Common myeloid progenitor, CD34-positive (primary cell): ENCODE measurements at regions not wholly inside any gene's neighbourhood (a gene's known extent, or its start where the extent isn't known, plus 50 kb on each side); places are given as distances from the start of the nearest gene placed in this dataset.

Experiments
- CTCF ChIA-PET: fragments of 350-600 bp; sonication (Branson Sonifier 250); formaldehyde crosslinking; loops from one replicate; lab custom pipeline; 2021; ENCODE audit warnings: antibody characterized with exemption; lab: Charles Lee
- POLR2A ChIA-PET: fragments of 350-600 bp; sonication (Branson Sonifier 250); formaldehyde crosslinking; loops from one replicate; lab custom pipeline; 2021; ENCODE audit warnings: antibody characterized with exemption; lab: Charles Lee
- DNase-seq, 3 donors: peaks; one replicate each; pipeline versions ENCODE4 v3.0.0 to v3.0.0-alpha.2; 2013
- H3K27ac ChIP-seq, 2 experiments: 1 replicate in 1 of 2; 2 replicates in 1 of 2; pipeline ENCODE4 v1.7.0; 2013; ENCODE audit warnings: inconsistent platforms in 2 of 2, low read length in 2 of 2, mild to moderate bottlenecking in 2 of 2, low read depth in 1 of 2, moderate library complexity in 1 of 2; ENCODE audit not compliant: severe bottlenecking in 2 of 2, insufficient read depth in 1 of 2, poor library complexity in 1 of 2
- H3K27me3 ChIP-seq, 5 experiments: replicated peaks in 2 of 5; 1 replicate in 3 of 5; 2 replicates in 2 of 5; pipeline versions ENCODE4 v1.6.1 to v1.7.0; 2013; ENCODE audit warnings: low read length in 4 of 5, mild to moderate bottlenecking in 2 of 5, moderate library complexity in 2 of 5, inconsistent platforms in 1 of 5; ENCODE audit not compliant: insufficient read depth in 5 of 5, control insufficient read depth in 4 of 5
- H3K36me3 ChIP-seq, 4 experiments: 1 replicate in 2 of 4; 2 replicates in 2 of 4; pipeline versions ENCODE4 v1.6.1 to v1.7.0; 2013; ENCODE audit warnings: low read length in 3 of 4, control low read depth in 1 of 4, mild to moderate bottlenecking in 1 of 4; ENCODE audit not compliant: control insufficient read depth in 4 of 4, insufficient read depth in 4 of 4
- H3K4me1 ChIP-seq, 4 experiments: 1 replicate in 3 of 4; 2 replicates in 1 of 4; pipeline versions ENCODE4 v1.6.1 to v1.7.1; 2013; ENCODE audit warnings: low read length in 3 of 4, mild to moderate bottlenecking in 3 of 4, control low read depth in 1 of 4, inconsistent platforms in 1 of 4, moderate library complexity in 1 of 4; ENCODE audit not compliant: control insufficient read depth in 4 of 4, insufficient read depth in 4 of 4; ENCODE audit errors: control extremely low read depth in 1 of 4
- H3K4me3 ChIP-seq, 7 experiments: 1 replicate in 4 of 7; 2 replicates in 3 of 7; pipeline versions ENCODE4 v1.5.1 to v1.7.0; 2013; ENCODE audit warnings: mild to moderate bottlenecking in 7 of 7, low read length in 6 of 7, moderate library complexity in 6 of 7, inconsistent platforms in 2 of 7, low read depth in 2 of 7, control low read depth in 1 of 7; ENCODE audit not compliant: insufficient read depth in 4 of 7, control insufficient read depth in 1 of 7; ENCODE audit errors: extremely low read depth in 1 of 7
- H3K9me3 ChIP-seq, 5 experiments: 1 replicate in 4 of 5; 2 replicates in 1 of 5; pipeline versions ENCODE4 v1.6.1 to v1.7.1; 2013; ENCODE audit warnings: low read length in 4 of 5, mild to moderate bottlenecking in 2 of 5, inconsistent platforms in 1 of 5, low read depth in 1 of 5, moderate library complexity in 1 of 5; ENCODE audit not compliant: control insufficient read depth in 4 of 5, insufficient read depth in 2 of 5; ENCODE audit errors: control extremely low read depth in 1 of 5
- WGBS: methylation state at CpG from one replicate; pipeline ENCODE4 v1.1.5; 2013; ENCODE audit not compliant: insufficient coverage; 5-methylcytosine and 5-hydroxymethylcytosine counted together

DNA sequence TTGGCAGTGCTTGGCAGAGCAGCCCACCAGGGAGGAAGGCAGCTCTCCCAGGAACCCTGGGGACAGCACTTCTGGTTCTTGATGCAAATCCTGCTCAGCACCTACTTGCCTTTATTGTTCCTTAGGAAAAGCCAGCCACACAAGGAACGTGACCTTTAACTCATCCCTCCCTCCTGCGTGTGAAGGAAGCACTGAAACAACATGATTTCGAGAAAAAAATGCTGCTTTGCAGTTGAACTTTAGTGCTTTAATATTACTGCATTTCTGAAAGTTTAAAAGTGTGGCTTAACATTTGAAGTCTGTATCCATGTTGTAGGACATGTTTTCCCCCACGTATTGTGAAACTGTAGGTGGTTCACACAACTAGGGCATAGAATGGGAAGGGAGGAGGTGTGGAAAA is 50.4 kb upstream of the CTNNB1 start:
- WGBS = 100% methylated on average over 1 of the region's 4 CpGs
- CTCF ChIA-PET = interaction anchor here (1.1 kb wide), 1 partner anchor 206 kb away, joined by 3 read pairs; no protein-coding TSS in a partner anchor
- Histone ChIP-seq H3K9me3 (peaks cover 0 to 6% (median 2%) of the 10 kb centered on the region in 5 experiments), H3K4me1 (no peaks in the 10 kb centered on the region), H3K27me3 (no peaks in the 10 kb centered on the region), H3K36me3 (no peaks in the 10 kb centered on the region), H3K27ac (no peak overlapping the region), H3K4me3 (no peak overlapping the region)
- DNase-seq = no peak
- POLR2A ChIA-PET = no interaction called here
